Stimulated activated CD4-positive, alpha-beta T cell treated with anti-CD3 and anti-CD28 coated beads, Interleukin-2, amount 100 ng/mL, for 4 hours (primary cell): ENCODE measurements at regions not wholly inside any gene's neighbourhood (a gene's known extent, or its start where the extent isn't known, plus 50 kb on each side); places are given as distances from the start of the nearest gene placed in this dataset.

Experiments used
- DNase-seq: peaks from one replicate; pipeline ENCODE4 v3.0.0-alpha.2; 2020; ENCODE audit warnings: low read depth

- no peak for DNase-seq
These were observed 190.6 kb downstream of the MID1IP1 start for GRCh38 chrX:38991656-38992440.

- DNase-seq: no peak
These were observed 191.3 kb downstream of the MID1IP1 start for GRCh38 chrX:38992441-38993096.

- DNase-seq: no peak
These were observed 192.2 kb downstream of the MID1IP1 start for GRCh38 chrX:38993500-38993899.

GRCh38 chrX:38999099-38999498 is 197.8 kb downstream of the MID1IP1 start:
- no peak for DNase-seq

GRCh38 chrX:38999967-39000745 is 198.9 kb downstream of the MID1IP1 start:
- no peak for DNase-seq

GRCh38 chrX:39000802-39001201 is 199.5 kb downstream of the MID1IP1 start:
- no peak for DNase-seq

- no peak for DNase-seq
These were observed 201.2 kb downstream of the MID1IP1 start for GRCh38 chrX:39002466-39002865.

- DNase-seq: no peak
These were observed 207.3 kb downstream of the MID1IP1 start for GRCh38 chrX:39008549-39008948.

GRCh38 chrX:39011454-39012221 is 210.4 kb downstream of the MID1IP1 start:
- DNase-seq: no peak

GRCh38 chrX:39012621-39013111 is 211.4 kb downstream of the MID1IP1 start:
- DNase-seq: no peak

- no peak for DNase-seq
These were observed 215.3 kb downstream of the MID1IP1 start for GRCh38 chrX:39016556-39016955.

- no peak for DNase-seq
These were observed 215.8 kb downstream of the MID1IP1 start for GRCh38 chrX:39017077-39017476.

- no peak for DNase-seq
These were observed 216.5 kb downstream of the MID1IP1 start for GRCh38 chrX:39017716-39018115.

- DNase-seq: no peak
These were observed 217.3 kb downstream of the MID1IP1 start for GRCh38 chrX:39018541-39018940.

GRCh38 chrX:39019056-39019455 is 217.8 kb downstream of the MID1IP1 start:
- no peak for DNase-seq

- no peak for DNase-seq
These were observed 218.9 kb downstream of the MID1IP1 start for GRCh38 chrX:39020051-39020669.

GRCh38 chrX:39022106-39022505 is 220.8 kb downstream of the MID1IP1 start:
- no peak for DNase-seq

- DNase-seq: no peak
These were observed 228.0 kb downstream of the MID1IP1 start for GRCh38 chrX:39029221-39029620.

GRCh38 chrX:39030636-39031035 is 229.4 kb downstream of the MID1IP1 start:
- DNase-seq: no peak

- no peak for DNase-seq
These were observed 238.6 kb downstream of the MID1IP1 start for GRCh38 chrX:39039890-39040289.

- no peak for DNase-seq
These were observed 242.7 kb downstream of the MID1IP1 start for GRCh38 chrX:39043838-39044550.
